ENCODE measurements at regions not wholly inside any gene's neighbourhood (a gene's known extent, or its start where the extent isn't known, plus 50 kb on each side); places are given as distances from the start of the nearest gene placed in this dataset.

DNA sequence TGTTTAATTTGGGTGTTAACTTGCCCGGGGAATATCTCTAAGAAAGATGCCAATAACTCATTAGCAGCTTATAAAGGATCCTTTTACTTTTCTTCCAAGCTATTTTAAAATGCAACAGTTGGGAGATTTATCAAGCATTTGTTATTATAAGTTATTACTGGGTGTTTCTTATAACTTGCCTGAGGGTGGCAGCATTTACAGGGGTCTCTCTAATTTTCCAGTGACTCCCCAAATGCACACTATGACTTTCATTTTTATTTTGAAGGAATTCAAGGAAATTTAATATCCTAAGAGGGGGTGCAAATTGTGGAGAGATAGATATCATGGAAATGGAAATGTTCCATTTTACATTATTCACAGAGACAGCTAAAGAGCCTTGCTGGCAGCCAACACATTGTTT, 138.0 kb downstream of the PDGFRA start:
- no peak overlapping the region for H3K27ac ChIP-seq (ENCODE audit: low read depth, low read length, poor library complexity, severe bottlenecking)
- H3K4me1 ChIP-seq (ENCODE audit: insufficient read depth, low read length, poor library complexity, severe bottlenecking) = no peaks in the 10 kb centered on the region
- no peaks in the 10 kb centered on the region for H3K27me3 ChIP-seq (replicated peaks; ENCODE audit: insufficient read depth, low read depth, low read length, poor library complexity)
- ChIA-PET POLR2A (ENCODE audit: low non-redundant PET) (no interaction called here), CTCF (no interaction called here)
- no peak for DNase-seq (ENCODE audit: low spot score)
- intact Hi-C loops (cut with micrococcal nuclease; ENCODE audit: unreplicated experiment) = no loop called here
- H3K9me3 ChIP-seq (ENCODE audit: low read depth, low read length, poor library complexity, severe bottlenecking) = no peaks in the 10 kb centered on the region
- no peak overlapping the region for H3K4me3 ChIP-seq (ENCODE audit: low read depth, low read length, poor library complexity, severe bottlenecking)
- BruUV-seq (replicated peaks) = no TSS peak
- TF ChIP-seq EZH2 (IDR thresholded peaks at IDR 0.05; ENCODE audit: borderline replicate concordance, low read depth, low read length, poor library complexity, severe bottlenecking) = no peak
- TF ChIP-seq CTCF (conservative IDR thresholded peaks at IDR 0.05; ENCODE audit: low read depth, low read length) = peak; percentile 33; the same call in 1 of the 2 replicates
- H3K36me3 ChIP-seq (ENCODE audit: insufficient read depth, low read length, poor library complexity, severe bottlenecking) = no peaks in the 10 kb centered on the region

GRCh38 chr4:54368281-54369265, 139.5 kb downstream of the PDGFRA start:
- H3K27me3 ChIP-seq (replicated peaks; ENCODE audit: insufficient read depth, low read depth, low read length, poor library complexity) = no peaks in the 10 kb centered on the region
- no peak for DNase-seq (ENCODE audit: low spot score)
- BruUV-seq (replicated peaks) = no TSS peak
- POLR2A ChIA-PET (ENCODE audit: low non-redundant PET) = no interaction called here
- TF ChIP-seq EZH2 (IDR thresholded peaks at IDR 0.05; ENCODE audit: borderline replicate concordance, low read depth, low read length, poor library complexity, severe bottlenecking) (no peak), CTCF (conservative IDR thresholded peaks at IDR 0.05; ENCODE audit: low read depth, low read length) (no peak)
- H3K36me3 ChIP-seq (ENCODE audit: insufficient read depth, low read length, poor library complexity, severe bottlenecking) = no peaks in the 10 kb centered on the region
- H3K27ac ChIP-seq (ENCODE audit: low read depth, low read length, poor library complexity, severe bottlenecking) = no peak overlapping the region
- no peaks in the 10 kb centered on the region for H3K9me3 ChIP-seq (ENCODE audit: low read depth, low read length, poor library complexity, severe bottlenecking)
- intact Hi-C loops (cut with micrococcal nuclease; ENCODE audit: unreplicated experiment) = no loop called here
- no peaks in the 10 kb centered on the region for H3K4me1 ChIP-seq (ENCODE audit: insufficient read depth, low read length, poor library complexity, severe bottlenecking)
- H3K4me3 ChIP-seq (ENCODE audit: low read depth, low read length, poor library complexity, severe bottlenecking) = no peak overlapping the region
- CTCF ChIA-PET = no interaction called here

DNA sequence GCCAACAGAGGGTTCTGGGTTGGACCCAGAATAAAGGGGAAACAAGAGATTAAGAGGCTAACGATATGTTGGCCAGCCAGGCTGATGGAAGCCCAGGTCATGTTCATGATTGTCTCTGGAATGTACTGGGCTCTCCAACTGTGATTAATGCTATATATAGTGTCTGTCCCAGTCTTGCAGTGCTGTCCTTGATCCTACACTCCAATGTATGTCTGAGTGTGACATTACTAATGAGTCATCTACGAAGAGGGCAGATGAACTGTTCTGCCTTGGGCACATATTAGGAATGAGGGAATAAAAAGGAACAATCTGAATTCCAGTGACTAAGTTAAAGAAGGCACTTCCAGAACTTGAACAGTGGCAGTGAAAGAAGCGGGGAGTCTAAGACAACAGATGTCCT, 142.1 kb downstream of the PDGFRA start:
- intact Hi-C loops (cut with micrococcal nuclease; ENCODE audit: unreplicated experiment) = no loop called here
- Histone ChIP-seq H3K27me3 (replicated peaks; ENCODE audit: insufficient read depth, low read depth, low read length, poor library complexity) (no peaks in the 10 kb centered on the region), H3K27ac (ENCODE audit: low read depth, low read length, poor library complexity, severe bottlenecking) (no peak overlapping the region), H3K4me1 (ENCODE audit: insufficient read depth, low read length, poor library complexity, severe bottlenecking) (no peaks in the 10 kb centered on the region), H3K36me3 (ENCODE audit: insufficient read depth, low read length, poor library complexity, severe bottlenecking) (no peaks in the 10 kb centered on the region), H3K9me3 (ENCODE audit: low read depth, low read length, poor library complexity, severe bottlenecking) (no peaks in the 10 kb centered on the region), H3K4me3 (ENCODE audit: low read depth, low read length, poor library complexity, severe bottlenecking) (no peak overlapping the region)
- POLR2A ChIA-PET (ENCODE audit: low non-redundant PET) = no interaction called here
- TF ChIP-seq EZH2 (IDR thresholded peaks at IDR 0.05; ENCODE audit: borderline replicate concordance, low read depth, low read length, poor library complexity, severe bottlenecking) (no peak), CTCF (conservative IDR thresholded peaks at IDR 0.05; ENCODE audit: low read depth, low read length) (no peak)
- BruUV-seq (replicated peaks) = no TSS peak
- DNase-seq (ENCODE audit: low spot score) = no peak
- CTCF ChIA-PET = no interaction called here
